GM10266 (cell line): ENCODE measurements at regions not wholly inside any gene's neighbourhood (a gene's known extent, or its start where the extent isn't known, plus 50 kb on each side); places are given as distances from the start of the nearest gene placed in this dataset.

Experiments used
- DNase-seq: peaks from one replicate; pipeline ENCODE4 v3.0.0; 2012; ENCODE audit errors: extremely low spot score
- TF ChIP-seq, protein P1 (sequence below): IDR thresholded peaks from 2 replicates; pipeline ENCODE4 v1.5.1; 2012; ENCODE audit warnings: mild to moderate bottlenecking, low read depth; ENCODE audit not compliant: control insufficient read depth, insufficient read depth; ENCODE audit errors: missing control alignments

DNA sequence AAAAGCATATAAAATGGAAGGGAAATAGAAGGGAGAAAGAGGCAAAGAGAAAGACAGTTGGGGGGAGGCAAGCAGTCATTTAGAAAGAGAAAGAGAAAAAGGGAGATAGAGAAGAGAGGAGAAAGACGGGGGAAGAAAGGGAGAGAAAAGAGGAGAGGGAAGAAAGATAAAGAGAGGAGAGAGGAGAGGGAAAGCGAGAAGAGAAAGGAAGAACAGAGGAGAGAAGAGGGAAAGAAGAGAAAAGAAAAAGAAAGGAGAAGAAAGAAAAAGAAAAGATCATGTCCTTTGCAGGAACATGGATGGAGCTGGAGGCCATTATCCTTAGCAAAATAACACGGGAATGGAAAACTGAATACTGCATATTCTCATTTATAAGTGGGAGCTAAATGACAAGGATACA, 247.7 kb downstream of the MIAT start:
- DNase-seq = no peak
- TF ChIP-seq, protein P1, sequence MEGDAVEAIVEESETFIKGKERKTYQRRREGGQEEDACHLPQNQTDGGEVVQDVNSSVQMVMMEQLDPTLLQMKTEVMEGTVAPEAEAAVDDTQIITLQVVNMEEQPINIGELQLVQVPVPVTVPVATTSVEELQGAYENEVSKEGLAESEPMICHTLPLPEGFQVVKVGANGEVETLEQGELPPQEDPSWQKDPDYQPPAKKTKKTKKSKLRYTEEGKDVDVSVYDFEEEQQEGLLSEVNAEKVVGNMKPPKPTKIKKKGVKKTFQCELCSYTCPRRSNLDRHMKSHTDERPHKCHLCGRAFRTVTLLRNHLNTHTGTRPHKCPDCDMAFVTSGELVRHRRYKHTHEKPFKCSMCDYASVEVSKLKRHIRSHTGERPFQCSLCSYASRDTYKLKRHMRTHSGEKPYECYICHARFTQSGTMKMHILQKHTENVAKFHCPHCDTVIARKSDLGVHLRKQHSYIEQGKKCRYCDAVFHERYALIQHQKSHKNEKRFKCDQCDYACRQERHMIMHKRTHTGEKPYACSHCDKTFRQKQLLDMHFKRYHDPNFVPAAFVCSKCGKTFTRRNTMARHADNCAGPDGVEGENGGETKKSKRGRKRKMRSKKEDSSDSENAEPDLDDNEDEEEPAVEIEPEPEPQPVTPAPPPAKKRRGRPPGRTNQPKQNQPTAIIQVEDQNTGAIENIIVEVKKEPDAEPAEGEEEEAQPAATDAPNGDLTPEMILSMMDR = no peak

DNA sequence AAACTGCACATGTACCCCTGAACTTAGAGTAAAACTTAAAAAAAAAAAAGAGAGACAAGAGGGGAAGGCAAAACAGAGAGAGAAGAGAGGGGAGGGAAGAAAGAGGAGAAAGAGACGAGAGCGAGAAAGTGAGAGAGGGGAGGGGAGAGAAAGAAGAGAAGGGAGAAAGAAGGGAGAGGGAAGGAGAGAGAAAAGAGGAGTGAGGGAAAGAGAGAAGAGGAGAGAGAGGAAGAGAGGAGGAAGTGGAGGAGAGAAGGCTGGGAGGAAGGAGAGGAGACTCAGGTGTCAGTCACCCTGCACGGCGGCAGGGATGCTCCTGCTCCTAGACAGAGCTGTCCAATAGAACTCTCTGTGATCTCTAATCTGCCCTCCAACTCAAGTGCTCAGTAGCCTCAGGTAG, 248.3 kb downstream of the MIAT start:
- TF ChIP-seq, protein P1 = no peak
- no peak for DNase-seq

DNA sequence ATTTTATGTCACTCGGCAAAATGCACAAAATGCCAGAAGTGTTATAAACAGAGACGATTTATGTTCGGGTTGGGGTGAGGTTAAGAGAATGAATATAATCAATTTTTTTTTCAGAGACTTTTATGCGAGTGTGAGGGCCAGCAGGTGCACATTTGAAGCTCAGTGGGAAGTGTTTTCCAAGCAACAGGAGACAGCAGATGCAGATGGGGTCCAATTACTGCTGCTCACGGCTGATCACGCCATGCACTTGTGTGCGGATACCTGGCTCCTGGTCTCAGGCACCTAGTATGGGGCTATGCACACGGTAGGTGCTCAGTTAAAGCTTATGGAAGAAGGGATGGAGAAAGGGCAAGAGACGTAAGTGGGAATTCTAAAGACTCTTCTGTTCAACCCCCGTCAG, 249.1 kb downstream of the MIAT start:
- TF ChIP-seq, protein P1 = no peak
- DNase-seq = no peak

DNA sequence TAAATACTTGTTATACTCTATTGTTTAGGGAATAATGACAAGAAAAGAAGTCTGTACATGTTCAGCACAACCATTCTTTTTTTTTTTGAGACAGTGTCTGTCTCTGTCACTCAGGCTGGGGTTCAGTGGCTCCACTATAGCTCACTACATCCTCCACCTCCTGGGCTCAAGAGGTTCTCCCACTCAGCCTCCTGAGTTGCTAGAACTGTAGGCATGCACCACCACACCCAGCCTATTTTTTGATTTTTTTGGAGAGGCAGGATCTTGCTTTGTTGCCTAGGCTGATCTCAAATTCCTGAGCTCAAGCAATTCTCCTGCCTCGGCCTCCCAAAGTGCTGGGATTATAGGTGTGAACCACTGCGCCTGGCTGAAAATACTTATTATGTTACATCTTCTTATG, 250.0 kb downstream of the MIAT start:
- TF ChIP-seq, protein P1 = no peak
- no peak for DNase-seq

DNA sequence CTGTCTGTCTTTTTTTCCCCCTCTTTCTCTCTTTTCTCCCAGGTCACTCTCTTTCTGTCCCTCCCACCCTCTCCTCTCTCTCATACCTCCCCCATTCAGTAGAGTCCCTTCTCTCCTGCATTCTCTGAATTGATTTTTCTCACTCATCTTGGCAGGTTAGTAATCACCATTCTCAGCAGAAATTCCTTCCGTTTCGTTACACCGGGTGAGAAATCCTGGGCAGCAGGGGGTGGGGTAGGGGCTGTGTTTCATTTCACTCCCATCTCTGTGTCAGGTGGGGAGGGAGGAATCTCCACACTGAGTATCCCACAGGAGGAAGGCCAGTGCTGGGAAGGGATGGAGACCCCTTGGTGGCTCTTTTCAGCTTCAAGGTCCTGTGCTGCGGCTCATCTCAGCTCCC, 253.5 kb downstream of the MIAT start:
- DNase-seq = no peak
- TF ChIP-seq, protein P1 = no peak

DNA sequence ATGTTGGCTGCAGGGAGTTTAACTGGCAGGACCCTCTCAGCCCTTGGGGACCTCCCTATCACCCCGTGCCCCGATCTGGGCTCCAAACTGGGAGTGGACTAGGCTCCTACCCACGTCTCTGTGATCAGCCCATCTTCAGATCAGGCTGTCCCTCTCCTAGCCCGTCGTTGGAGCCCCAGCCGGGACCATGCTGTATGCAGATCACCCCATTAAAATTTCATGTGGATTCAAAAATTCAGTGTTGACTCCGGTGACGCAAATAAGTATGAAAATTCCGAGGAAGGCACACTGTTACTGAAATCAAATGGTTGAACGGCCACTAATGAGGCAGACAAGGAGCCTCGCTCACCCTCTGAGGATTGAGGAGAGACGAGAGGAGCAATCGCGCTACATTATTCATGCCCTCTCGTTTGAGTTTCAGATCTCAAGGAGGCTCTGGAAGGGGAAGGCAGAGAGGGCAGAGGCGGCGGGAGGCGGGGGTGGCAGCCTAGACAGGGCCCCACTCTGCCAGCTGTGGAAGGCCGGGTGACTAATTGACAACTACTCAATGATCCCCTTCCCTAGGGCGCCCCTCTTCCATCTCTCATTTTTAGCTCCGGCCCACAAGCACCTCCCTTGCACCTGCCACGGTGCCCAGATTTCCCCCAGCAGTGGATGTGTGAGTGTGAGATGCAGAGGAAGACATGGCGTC, 255.4 kb downstream of the MIAT start:
- no peak for DNase-seq
- TF ChIP-seq, protein P1 = no peak

DNA sequence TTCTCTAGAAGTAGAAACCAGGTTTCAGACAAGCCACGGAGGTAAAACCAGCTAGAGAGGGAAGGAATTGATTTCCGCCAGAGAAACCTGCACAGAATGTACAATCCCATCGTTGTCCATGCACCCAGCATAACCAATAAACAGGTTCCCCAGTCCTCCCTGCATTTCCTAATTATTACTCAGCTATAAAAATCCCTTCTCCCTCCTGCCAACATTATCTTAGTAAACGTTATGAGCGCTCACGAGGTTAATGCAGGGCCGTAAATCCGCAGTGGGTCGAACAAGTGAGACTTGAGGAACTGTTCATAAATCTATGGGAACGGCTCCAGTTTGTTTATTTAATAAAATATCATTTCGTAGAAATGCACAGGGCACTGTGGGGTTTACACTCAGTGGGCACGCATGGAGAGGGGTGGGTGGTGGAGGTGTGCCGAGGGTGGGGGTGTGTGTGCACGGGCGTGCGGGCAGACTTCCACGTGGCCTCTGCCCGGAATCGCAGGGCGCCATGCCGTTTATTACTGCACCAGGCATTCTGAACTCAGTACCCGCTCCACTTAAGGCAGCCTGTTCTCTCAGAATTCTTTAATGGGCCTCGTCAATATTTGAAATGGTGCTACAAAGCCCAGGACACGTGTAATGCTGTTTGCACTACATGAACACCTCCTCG, 257.3 kb downstream of the MIAT start:
- TF ChIP-seq, protein P1 = no peak
- DNase-seq = no peak
